Hepatocyte (in vitro differentiated cells): ENCODE measurements at regions not wholly inside any gene's neighbourhood (a gene's known extent, or its start where the extent isn't known, plus 50 kb on each side); places are given as distances from the start of the nearest gene placed in this dataset.

ENCODE experiments used
- EZH2 ChIP-seq: fragments of 200-600 bp; sonication (generic); IDR thresholded peaks from 2 replicates; pipeline ENCODE4 v1.6.1; 2016; ENCODE audit warnings: antibody characterized with exemption, mild to moderate bottlenecking, borderline replicate concordance
- EZH2phosphoT487 ChIP-seq: fragments of 200-600 bp; sonication (generic); IDR thresholded peaks from one replicate; pipeline ENCODE4 v1.6.1; 2018; ENCODE audit warnings: antibody characterized with exemption, mild to moderate bottlenecking, low read depth, moderate library complexity; ENCODE audit not compliant: unreplicated experiment, severe bottlenecking
- TF ChIP-seq, protein P1 (sequence below): fragments of 200-600 bp; sonication (generic); IDR thresholded peaks from 2 replicates; pipeline ENCODE4 v1.5.1; 2016; ENCODE audit warnings: antibody characterized with exemption, mild to moderate bottlenecking; ENCODE audit not compliant: poor library complexity

DNA sequence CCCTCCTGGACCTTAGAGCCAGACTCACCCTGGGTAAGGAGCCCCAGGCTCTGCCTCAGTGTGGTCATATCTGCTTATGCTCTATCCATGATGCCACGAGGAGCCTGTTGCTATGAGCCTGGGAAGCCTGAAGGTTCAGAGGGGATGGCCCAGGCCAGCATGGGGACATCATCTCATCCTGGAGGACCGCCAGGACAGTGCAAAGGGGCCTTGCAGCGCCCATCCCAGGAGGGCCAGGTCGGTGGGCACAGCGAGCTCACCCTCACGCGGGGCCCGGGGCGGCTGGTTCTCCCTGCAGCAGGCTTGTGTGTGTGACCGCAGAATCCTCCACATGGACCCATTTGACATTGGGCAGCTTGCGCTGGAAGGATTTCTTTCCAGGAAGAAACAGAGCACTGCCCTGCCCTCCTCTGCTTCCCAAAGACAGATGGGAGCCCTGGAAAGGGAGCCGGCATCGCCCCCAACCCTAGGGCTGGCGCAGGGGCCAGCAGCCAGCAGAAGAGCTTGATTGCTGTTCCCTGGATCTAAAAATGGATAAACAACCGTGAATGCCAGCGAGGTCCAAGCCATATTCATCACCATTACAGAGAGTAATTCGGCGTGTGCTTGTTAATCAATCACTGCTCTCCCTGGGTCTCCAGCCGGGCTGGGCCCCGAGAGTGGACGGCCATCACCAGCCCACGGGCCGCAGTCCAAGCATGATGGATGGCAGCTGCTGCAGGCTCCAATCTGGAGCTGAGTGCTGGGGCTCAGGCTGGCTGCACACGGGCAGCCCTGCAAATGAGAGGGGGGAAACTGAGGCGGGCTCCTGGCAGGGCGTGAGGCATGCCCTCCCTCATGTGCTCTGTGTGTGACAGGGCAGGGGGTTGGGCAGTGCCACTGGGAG, 739.7 kb downstream of the BRD1 start:
- TF ChIP-seq, protein P1, sequence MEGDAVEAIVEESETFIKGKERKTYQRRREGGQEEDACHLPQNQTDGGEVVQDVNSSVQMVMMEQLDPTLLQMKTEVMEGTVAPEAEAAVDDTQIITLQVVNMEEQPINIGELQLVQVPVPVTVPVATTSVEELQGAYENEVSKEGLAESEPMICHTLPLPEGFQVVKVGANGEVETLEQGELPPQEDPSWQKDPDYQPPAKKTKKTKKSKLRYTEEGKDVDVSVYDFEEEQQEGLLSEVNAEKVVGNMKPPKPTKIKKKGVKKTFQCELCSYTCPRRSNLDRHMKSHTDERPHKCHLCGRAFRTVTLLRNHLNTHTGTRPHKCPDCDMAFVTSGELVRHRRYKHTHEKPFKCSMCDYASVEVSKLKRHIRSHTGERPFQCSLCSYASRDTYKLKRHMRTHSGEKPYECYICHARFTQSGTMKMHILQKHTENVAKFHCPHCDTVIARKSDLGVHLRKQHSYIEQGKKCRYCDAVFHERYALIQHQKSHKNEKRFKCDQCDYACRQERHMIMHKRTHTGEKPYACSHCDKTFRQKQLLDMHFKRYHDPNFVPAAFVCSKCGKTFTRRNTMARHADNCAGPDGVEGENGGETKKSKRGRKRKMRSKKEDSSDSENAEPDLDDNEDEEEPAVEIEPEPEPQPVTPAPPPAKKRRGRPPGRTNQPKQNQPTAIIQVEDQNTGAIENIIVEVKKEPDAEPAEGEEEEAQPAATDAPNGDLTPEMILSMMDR = no peak
- no peak for TF ChIP-seq EZH2phosphoT487
- no peak for TF ChIP-seq EZH2
